Right atrium auricular region (tissue), 2 donors: ENCODE measurements at regions not wholly inside any gene's neighbourhood (a gene's known extent, or its start where the extent isn't known, plus 50 kb on each side); places are given as distances from the start of the nearest gene placed in this dataset.

Experiments used
- DNase-seq: peaks from one replicate; pipeline ENCODE4 v3.0.0-alpha.2; 2019; ENCODE audit warnings: low spot score
- H3K27ac ChIP-seq, 2 donors: fragments of 200-600 bp; sonication (generic); 1 replicate in 1 of 2; 2 replicates in 1 of 2; pipeline ENCODE4 v1.5.1; 2016 to 2019
- H3K27me3 ChIP-seq, 2 donors: fragments of 200-600 bp; sonication (generic); one replicate each; pipeline versions ENCODE4 v1.5.1 to v1.6.0; 2017 to 2019
- H3K36me3 ChIP-seq: fragments of 200-600 bp; sonication (generic); one replicate; pipeline ENCODE4 v1.5.1; 2016
- H3K4me1 ChIP-seq, 2 donors: fragments of 200-600 bp; sonication (generic); one replicate each; pipeline versions ENCODE4 v1.5.1 to v1.6.0; 2017 to 2019
- H3K4me3 ChIP-seq, 2 donors: fragments of 200-600 bp; sonication (generic); 1 replicate in 1 of 2; 2 replicates in 1 of 2; pipeline ENCODE4 v1.5.1; 2017 to 2019; ENCODE audit warnings: mild to moderate bottlenecking in 1 of 2, moderate library complexity in 1 of 2
- H3K9me3 ChIP-seq, 2 donors: fragments of 200-600 bp; sonication (generic); one replicate each; pipeline ENCODE4 v1.5.1; 2019
- CTCF ChIP-seq, 2 donors: fragments of 200-600 bp; sonication (generic); IDR thresholded peaks; one replicate each; pipeline ENCODE4 v1.5.1; 2019; ENCODE audit warnings: antibody characterized with exemption in 2 of 2

GRCh38 chr4:99722725-99723124 lies 65.1 kb upstream of the C4orf54 start:
- peaks cover 4 to 29% of the 10 kb centered on the region in 2 donors for H3K4me1 ChIP-seq
- TF ChIP-seq CTCF (IDR thresholded peaks at IDR 0.05) = no peak
- H3K27me3 ChIP-seq = no peaks in the 10 kb centered on the region
- DNase-seq = no peak
- no peaks in the 10 kb centered on the region for H3K36me3 ChIP-seq
- H3K9me3 ChIP-seq = no peaks in the 10 kb centered on the region
- no peak overlapping the region for H3K4me3 ChIP-seq
- peak overlapping the region; percentile 73 to 82 for H3K27ac ChIP-seq

DNA sequence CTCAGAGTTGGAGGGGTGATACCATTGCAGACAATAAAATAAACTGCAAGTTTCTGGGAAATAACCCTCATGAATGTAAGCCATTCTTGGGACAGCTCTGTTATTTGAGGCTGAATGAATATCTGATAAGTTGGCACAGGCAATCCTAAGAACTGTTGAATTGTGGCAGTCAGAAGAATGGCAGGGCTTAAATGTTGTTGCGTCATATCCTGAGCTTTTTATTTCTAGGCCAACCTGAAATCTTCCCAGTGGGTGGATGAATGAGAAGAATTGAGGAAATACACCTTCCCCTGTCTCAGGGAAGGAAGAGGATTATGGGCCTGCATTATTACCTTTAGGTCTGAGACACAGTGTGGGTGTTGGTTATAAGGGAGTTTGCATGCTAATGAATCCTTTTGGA lies 64.4 kb upstream of the C4orf54 start:
- Histone ChIP-seq H3K27ac (peak overlapping the region; percentile 73 to 82), H3K36me3 (no peaks in the 10 kb centered on the region), H3K9me3 (no peaks in the 10 kb centered on the region), H3K4me1 (peaks cover 4 to 29% of the 10 kb centered on the region in 2 donors), H3K4me3 (no peak overlapping the region), H3K27me3 (no peaks in the 10 kb centered on the region)
- no peak for TF ChIP-seq CTCF (IDR thresholded peaks at IDR 0.05)
- no peak for DNase-seq

GRCh38 chr4:99720206-99720605 lies 62.6 kb upstream of the C4orf54 start:
- H3K36me3 ChIP-seq = no peaks in the 10 kb centered on the region
- no peaks in the 10 kb centered on the region for H3K9me3 ChIP-seq
- no peak for DNase-seq
- H3K4me3 ChIP-seq = no peak overlapping the region
- no peak for TF ChIP-seq CTCF (IDR thresholded peaks at IDR 0.05)
- H3K27ac ChIP-seq = no peak overlapping the region
- H3K4me1 ChIP-seq = peaks cover 4 to 34% of the 10 kb centered on the region in 2 donors
- H3K27me3 ChIP-seq = no peaks in the 10 kb centered on the region

- no peak for DNase-seq
- H3K36me3 ChIP-seq = no peaks in the 10 kb centered on the region
- no peaks in the 10 kb centered on the region for H3K9me3 ChIP-seq
Measured at GRCh38 chr4:99716996-99717395, 59.4 kb upstream of the C4orf54 start.

GRCh38 chr4:99715286-99715685 lies 57.7 kb upstream of the C4orf54 start:
- no peak for DNase-seq
- TF ChIP-seq CTCF (IDR thresholded peaks at IDR 0.05) = no peak
- no peak overlapping the region for H3K4me3 ChIP-seq
- no peaks in the 10 kb centered on the region for H3K36me3 ChIP-seq
- no peak overlapping the region for H3K27ac ChIP-seq
- H3K27me3 ChIP-seq = no peaks in the 10 kb centered on the region
- no peaks in the 10 kb centered on the region for H3K9me3 ChIP-seq
- peaks cover 0 to 10% of the 10 kb centered on the region in 2 donors for H3K4me1 ChIP-seq

More at GRCh38 chr4:99716996-99717395, 59.4 kb upstream of the C4orf54 start:
- Histone ChIP-seq H3K27ac (no peak overlapping the region), H3K4me1 (peaks cover 0 to 13% of the 10 kb centered on the region in 2 donors), H3K27me3 (no peaks in the 10 kb centered on the region), H3K4me3 (no peak overlapping the region)
- TF ChIP-seq CTCF (IDR thresholded peaks at IDR 0.05) = no peak

- H3K27me3 ChIP-seq = no peaks in the 10 kb centered on the region
- peaks cover 0 to 10% of the 10 kb centered on the region in 2 donors for H3K4me1 ChIP-seq
- no peaks in the 10 kb centered on the region for H3K36me3 ChIP-seq
- TF ChIP-seq CTCF (IDR thresholded peaks at IDR 0.05) = no peak
- H3K4me3 ChIP-seq = no peak overlapping the region
- DNase-seq = no peak
- no peaks in the 10 kb centered on the region for H3K9me3 ChIP-seq
- H3K27ac ChIP-seq = no peak overlapping the region
Measured at GRCh38 chr4:99714179-99714578, 56.6 kb upstream of the C4orf54 start.
